ENCODE measurements at regions not wholly inside any gene's neighbourhood (a gene's known extent, or its start where the extent isn't known, plus 50 kb on each side); places are given as distances from the start of the nearest gene placed in this dataset.

DNA sequence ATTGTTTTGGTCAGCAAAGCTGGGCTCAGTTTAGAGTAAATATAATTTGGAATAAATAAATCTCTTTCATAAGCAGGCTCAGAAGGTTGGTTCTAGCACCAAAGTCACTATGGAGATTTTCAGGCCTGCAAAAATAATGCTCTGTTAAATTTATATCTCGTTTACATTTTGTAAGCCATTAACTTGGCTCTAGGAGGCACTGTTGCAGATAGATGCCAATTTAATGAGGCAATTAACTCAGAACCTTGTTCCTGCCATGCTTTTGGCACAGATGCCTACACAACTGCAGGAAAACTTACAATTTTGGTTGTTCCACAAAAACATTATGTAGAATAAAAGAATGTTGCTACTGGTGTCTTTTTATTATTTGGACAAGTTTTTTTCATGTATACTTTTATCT lies 428.1 kb downstream of the FLRT2 start:
- no peak for DNase-seq (ENCODE audit: low read depth in 1 of 2, low spot score in 1 of 2)
- Histone ChIP-seq H3K4me1 (ENCODE audit: low read depth) (no peaks in the 10 kb centered on the region), H3K27me3 (no peaks in the 10 kb centered on the region), H3K27ac (no peak overlapping the region), H3K36me3 (no peaks in the 10 kb centered on the region), H3K9me3 (ENCODE audit: low read depth) (no peaks in the 10 kb centered on the region), H3K4me3 (no peak overlapping the region)
- TF ChIP-seq, protein P1, sequence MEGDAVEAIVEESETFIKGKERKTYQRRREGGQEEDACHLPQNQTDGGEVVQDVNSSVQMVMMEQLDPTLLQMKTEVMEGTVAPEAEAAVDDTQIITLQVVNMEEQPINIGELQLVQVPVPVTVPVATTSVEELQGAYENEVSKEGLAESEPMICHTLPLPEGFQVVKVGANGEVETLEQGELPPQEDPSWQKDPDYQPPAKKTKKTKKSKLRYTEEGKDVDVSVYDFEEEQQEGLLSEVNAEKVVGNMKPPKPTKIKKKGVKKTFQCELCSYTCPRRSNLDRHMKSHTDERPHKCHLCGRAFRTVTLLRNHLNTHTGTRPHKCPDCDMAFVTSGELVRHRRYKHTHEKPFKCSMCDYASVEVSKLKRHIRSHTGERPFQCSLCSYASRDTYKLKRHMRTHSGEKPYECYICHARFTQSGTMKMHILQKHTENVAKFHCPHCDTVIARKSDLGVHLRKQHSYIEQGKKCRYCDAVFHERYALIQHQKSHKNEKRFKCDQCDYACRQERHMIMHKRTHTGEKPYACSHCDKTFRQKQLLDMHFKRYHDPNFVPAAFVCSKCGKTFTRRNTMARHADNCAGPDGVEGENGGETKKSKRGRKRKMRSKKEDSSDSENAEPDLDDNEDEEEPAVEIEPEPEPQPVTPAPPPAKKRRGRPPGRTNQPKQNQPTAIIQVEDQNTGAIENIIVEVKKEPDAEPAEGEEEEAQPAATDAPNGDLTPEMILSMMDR (IDR thresholded peaks at IDR 0.05; ENCODE audit: low read depth, low read length): no peak

DNA sequence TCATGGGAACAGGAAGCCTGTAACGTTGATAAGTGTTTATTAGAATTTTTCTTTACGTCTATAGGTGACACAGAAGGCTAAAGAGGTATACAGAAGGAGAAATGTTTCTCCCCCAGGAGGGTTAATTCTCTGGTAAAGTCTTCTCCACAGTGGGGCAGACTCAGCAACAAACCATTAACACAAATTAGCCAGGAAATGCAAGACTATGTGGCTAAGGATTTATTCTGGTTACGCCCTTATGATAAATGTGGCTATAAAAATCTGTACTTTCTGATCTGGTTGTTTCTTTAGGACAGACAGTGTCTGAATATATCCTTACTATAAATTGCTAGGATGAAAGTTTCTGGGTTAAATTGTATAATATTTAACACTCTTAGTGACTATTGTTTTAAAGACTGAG lies 423.3 kb downstream of the FLRT2 start:
- TF ChIP-seq, protein P1 (IDR thresholded peaks at IDR 0.05; ENCODE audit: low read depth, low read length): no peak
- H3K4me1 ChIP-seq (ENCODE audit: low read depth): no peaks in the 10 kb centered on the region
- no peak overlapping the region for H3K4me3 ChIP-seq
- H3K27ac ChIP-seq: no peak overlapping the region
- no peaks in the 10 kb centered on the region for H3K9me3 ChIP-seq (ENCODE audit: low read depth)
- no peaks in the 10 kb centered on the region for H3K36me3 ChIP-seq
- no peak for DNase-seq (ENCODE audit: low read depth in 1 of 2, low spot score in 1 of 2)
- no peaks in the 10 kb centered on the region for H3K27me3 ChIP-seq

DNA sequence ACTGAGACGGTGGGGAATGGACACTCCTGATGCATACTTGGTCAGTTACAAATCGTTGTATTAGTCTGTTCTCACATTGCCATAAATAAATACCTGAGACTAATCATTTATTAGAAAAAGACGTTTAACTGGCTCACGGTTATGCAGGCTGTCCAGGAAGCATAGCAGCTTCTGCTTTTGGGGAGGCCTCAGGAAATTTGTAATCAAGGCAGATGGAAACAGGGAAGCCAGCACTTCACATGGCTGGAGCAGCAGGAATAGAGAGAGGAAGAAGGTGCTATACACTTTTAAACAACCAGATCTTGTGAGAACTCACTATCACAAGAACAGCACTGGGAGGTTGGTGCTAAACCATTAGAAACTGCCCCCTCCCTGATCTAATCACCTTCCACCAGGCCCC lies 418.2 kb downstream of the FLRT2 start:
- no peaks in the 10 kb centered on the region for H3K4me1 ChIP-seq (ENCODE audit: low read depth)
- H3K4me3 ChIP-seq: no peak overlapping the region
- no peak for DNase-seq (ENCODE audit: low read depth in 1 of 2, low spot score in 1 of 2)
- TF ChIP-seq, protein P1 (IDR thresholded peaks at IDR 0.05; ENCODE audit: low read depth, low read length): no peak
- H3K27ac ChIP-seq: no peak overlapping the region
- H3K9me3 ChIP-seq (ENCODE audit: low read depth): no peaks in the 10 kb centered on the region
- no peaks in the 10 kb centered on the region for H3K36me3 ChIP-seq
- no peaks in the 10 kb centered on the region for H3K27me3 ChIP-seq

DNA sequence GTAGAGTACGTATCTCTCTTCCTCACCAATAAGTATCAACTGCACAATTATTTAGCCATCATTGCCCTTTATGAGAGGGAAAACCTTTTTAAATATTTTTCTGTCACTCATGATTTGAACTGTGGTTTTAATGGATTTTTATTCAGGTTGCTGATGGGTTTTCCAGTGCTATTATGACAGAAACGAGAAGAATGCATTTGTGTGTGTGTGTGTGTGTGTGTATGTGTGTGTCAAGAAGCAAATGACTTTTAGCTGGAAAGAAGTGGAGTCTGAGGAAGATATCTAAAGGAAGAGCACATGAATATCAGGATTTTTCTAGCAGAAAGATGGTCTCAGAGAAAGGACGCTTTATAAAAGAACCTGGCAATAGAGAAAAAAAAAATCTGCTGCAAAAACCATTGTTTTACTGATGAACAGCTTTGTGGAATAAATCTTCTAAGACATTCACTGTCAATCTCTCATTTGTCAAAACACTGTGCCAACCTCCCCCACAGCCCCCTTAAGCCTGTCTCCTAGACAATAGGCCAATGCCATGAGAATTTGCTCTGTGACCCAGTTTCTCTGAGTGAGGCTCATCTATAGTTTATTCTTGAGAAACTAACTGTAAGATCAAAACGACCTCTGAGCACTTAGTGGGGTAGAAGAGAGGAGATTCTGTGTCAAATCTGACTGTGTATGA lies 417.7 kb downstream of the FLRT2 start:
- no peak overlapping the region for H3K4me3 ChIP-seq
- no peak for DNase-seq (ENCODE audit: low read depth in 1 of 2, low spot score in 1 of 2)
- no peaks in the 10 kb centered on the region for H3K4me1 ChIP-seq (ENCODE audit: low read depth)
- H3K27me3 ChIP-seq: no peaks in the 10 kb centered on the region
- no peaks in the 10 kb centered on the region for H3K9me3 ChIP-seq (ENCODE audit: low read depth)
- TF ChIP-seq, protein P1 (IDR thresholded peaks at IDR 0.05; ENCODE audit: low read depth, low read length): no peak
- no peaks in the 10 kb centered on the region for H3K36me3 ChIP-seq
- no peak overlapping the region for H3K27ac ChIP-seq

DNA sequence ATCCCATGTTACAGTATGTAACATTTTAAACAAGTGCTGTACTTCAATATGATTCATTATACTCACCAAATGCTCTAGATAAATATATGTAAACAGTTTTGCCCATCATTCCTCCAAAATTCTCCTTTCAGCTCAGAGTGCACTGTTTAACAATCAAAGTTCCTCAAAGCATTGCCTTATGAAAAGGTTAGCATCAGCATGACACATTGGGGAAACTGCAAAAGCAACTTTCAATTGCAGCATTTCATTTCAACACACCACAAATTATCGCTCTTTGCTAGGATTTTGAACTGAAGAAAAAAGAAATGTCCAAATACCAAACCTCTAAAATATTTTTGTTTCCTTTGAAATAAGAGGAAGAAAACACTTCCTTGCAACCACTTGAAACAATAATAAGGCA lies 413.2 kb downstream of the FLRT2 start:
- TF ChIP-seq, protein P1 (IDR thresholded peaks at IDR 0.05; ENCODE audit: low read depth, low read length): no peak
- H3K27me3 ChIP-seq: no peaks in the 10 kb centered on the region
- no peaks in the 10 kb centered on the region for H3K4me1 ChIP-seq (ENCODE audit: low read depth)
- H3K36me3 ChIP-seq: no peaks in the 10 kb centered on the region
- no peak overlapping the region for H3K27ac ChIP-seq
- H3K4me3 ChIP-seq: no peak overlapping the region
- DNase-seq (ENCODE audit: low read depth in 1 of 2, low spot score in 1 of 2): no peak
- no peaks in the 10 kb centered on the region for H3K9me3 ChIP-seq (ENCODE audit: low read depth)
